ENCODE measurements at regions not wholly inside any gene's neighbourhood (a gene's known extent, or its start where the extent isn't known, plus 50 kb on each side); places are given as distances from the start of the nearest gene placed in this dataset.

GRCh38 chr14:54232735-54233134 is 164.1 kb upstream of the CDKN3 start:
- TF ChIP-seq CTCF (IDR thresholded peaks at IDR 0.05 in 8 of 11, conservative IDR thresholded peaks at IDR 0.05 in 3 of 11): no peak
- TF ChIP-seq POLR2AphosphoS5 (IDR thresholded peaks at IDR 0.05): no peak

Data from spleen (tissue), 7 donors.